ENCODE measurements at regions not wholly inside any gene's neighbourhood (a gene's known extent, or its start where the extent isn't known, plus 50 kb on each side); places are given as distances from the start of the nearest gene placed in this dataset.

GRCh38 chr6:23389386-23389785 is 736.6 kb upstream of the NRSN1 start:
- DNase-seq, result no peak

DNA sequence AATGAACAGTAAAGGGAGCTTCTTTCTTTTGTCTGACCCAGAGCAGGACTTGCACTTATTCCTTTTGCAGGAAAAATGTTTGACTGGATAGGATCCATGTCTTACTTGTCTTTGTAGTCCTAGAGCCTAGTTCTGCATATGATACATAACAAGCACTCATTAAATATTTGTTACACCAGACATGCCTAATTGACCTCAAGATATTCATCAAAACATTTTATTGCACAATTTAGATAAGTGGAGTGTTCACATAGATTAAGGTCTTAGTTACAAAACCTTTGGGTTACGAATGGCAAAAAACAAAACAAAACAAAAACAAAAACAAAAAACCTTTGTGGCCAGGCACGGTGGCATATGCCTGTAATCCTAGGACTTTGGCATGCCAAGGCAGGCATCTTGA is 735.8 kb upstream of the NRSN1 start:
- DNase-seq, result no peak

GRCh38 chr6:23394681-23395080 is 731.3 kb upstream of the NRSN1 start:
- peak; percentile 23 for DNase-seq

DNA sequence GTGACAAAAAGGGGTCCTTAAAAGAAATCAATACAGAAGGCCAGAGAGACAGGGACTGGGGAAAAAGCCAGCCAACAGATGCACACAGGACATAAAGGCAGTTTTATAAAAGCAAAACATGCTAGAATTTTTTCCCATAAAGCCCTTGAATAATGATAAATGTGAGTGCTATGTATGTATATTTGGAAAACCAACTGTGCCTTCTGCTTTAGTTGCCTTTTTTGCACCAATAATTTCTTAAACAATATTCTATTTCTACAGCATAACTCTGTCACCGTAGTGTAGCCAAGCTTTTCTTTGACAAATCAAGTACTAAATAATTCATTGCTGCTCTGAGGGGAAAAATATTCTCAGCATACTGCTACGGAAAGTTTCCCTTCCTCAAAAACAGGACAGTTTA is 730.6 kb upstream of the NRSN1 start:
- no peak for DNase-seq

- DNase-seq, result no peak
These were observed 729.1 kb upstream of the NRSN1 start for GRCh38 chr6:23396949-23397348.

DNA sequence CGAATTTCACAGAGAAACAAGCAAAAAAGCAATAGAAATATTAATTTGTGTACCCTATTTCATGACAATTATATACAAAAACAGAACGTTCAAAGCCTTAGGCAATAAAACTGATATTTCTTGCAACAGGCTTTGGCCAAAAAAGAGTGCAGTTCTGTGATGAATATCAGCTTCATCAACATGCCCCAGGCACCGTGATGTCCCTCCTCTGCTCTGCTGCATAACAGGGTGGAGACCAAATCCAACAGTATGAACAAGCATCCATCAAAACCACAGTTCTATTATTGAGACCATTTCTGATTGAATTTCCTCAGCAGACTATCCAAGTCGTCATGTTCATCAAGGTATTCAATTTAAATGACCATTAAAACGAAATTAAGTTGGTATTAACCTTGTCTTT is 722.6 kb upstream of the NRSN1 start:
- DNase-seq, result no peak

- no peak for DNase-seq
These were observed 716.5 kb upstream of the NRSN1 start for GRCh38 chr6:23409531-23409930.

DNA sequence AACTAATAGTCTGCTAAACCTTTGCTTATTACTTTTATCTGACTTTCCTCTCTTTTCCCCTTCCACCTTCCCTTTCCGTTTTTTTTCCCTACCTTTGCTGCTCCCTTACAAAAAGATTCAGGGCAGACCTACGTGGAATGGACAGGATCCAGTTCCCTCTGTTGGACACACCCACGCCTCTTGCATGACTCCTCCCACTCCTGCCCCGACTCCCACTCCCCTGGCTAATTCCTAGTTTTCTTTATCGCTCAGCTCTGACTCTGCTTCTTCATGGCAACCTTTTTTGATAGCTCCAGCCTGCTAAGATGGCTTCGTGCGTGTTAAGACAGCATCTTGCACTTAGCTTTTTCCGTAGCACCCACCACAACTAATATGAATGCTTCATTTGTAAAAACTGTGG is 715.6 kb upstream of the NRSN1 start:
- DNase-seq, result no peak

DNA sequence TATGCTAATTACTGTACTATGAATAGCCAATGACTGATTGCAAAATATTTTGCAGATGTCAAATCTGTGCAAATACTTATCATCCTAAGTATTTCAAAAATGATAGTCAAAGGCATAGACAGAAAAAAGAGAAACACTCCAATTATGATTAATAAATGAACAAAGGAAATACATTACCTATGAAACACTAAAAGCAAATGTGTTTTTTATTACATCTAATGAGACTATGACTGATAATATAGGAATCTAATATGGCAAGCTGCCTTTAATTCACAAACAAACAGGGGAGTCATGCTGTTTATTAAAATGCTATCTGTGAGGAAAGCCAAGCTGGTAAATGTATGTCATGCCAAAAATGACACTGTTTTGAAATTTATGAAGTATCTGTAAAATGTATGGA is 713.2 kb upstream of the NRSN1 start:
- DNase-seq, result no peak

GRCh38 chr6:23413327-23414050 is 712.5 kb upstream of the NRSN1 start:
- DNase-seq, result no peak

- DNase-seq, result peak; percentile 21
These were observed 712.0 kb upstream of the NRSN1 start for GRCh38 chr6:23414051-23414445.

DNA sequence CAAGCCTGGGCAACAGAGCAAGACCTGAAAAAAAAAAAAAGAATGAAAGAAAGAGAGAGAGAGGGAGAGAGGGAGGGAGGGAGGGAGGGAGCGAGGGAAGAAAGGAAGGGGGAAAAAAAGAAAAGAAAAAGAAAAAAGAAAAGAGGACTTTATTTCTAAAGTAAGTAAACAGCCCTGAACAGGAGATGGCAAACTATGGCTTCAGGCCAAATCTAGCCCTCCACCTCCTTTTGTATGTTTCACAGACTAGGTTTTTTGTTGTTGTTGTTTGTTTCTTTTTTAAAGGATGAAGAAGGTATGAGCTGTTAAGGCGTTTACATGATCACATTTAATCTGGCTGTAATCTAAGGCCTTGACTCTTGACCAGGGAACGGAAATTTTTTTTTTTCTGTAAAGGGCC is 711.1 kb upstream of the NRSN1 start:
- no peak for DNase-seq

DNA sequence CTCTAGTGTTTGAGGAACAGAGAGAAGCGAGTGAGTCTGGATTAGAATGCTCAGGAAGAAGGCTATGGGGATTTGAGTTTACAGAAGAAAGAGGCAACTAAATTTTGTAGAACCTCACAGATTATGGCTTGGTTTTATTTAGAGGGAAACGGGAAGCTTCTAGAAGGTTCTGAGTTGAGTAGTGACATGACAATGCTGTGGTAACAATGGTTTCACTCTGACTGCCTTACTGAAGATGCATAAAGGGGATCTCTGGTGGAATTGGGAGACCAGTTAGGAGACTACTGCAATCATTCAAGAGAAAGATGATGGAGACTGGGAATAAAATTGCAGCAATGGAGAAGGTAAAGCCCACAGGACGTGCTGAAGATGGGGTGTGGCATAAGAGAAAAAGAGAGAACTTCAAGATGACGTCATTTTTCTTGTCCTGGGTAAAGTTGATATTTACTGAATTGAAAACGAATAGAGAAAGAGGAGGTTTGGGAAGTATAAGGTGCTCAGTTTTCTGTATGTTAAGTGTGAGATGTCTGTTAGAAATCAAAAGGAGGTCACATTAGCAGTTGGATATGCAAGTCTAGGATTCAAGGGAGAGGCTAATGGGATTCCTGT is 710.1 kb upstream of the NRSN1 start:
- no peak for DNase-seq

GRCh38 chr6:23417133-23417532 is 708.9 kb upstream of the NRSN1 start:
- no peak for DNase-seq

DNA sequence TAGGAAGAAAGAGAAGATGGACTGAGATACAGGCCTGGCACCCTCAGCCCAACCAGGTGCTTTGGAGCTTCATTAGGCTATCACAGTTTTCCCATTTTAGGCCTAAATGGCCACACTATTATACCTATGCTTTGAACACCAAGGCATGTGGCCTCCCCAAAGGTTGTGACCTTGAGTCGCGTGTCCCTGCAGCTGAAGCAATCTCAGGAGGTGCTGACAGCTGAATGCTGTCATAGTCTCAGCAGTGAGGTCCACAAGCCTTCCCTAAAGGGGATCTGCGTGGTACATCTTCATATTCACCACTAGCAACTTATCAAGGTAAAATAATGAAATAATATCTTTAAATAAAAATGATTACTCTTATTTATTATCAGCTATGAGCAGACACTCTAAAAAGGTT is 707.9 kb upstream of the NRSN1 start:
- no peak for DNase-seq

GRCh38 chr6:23419046-23419445 is 707.0 kb upstream of the NRSN1 start:
- DNase-seq, result no peak

- no peak for DNase-seq
These were observed 705.2 kb upstream of the NRSN1 start for GRCh38 chr6:23420659-23421350.

DNA sequence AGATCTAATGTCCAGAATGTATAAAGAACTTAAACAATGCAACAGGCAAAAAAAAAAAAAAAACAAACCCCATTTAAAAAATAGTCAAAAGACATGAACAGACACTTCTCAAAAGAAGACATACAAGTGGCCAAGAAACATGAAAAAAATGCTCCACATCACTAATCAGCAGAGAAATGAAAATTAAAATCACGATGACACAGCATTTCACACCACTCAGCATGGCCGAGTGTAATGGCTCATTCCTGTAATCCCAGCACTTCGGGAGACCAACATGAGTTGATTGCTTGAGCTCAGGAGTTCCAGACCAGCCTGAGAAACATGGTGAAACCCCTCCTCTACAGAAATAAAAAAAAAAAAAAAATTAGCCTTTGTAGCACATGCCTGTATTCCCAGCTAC is 701.4 kb upstream of the NRSN1 start:
- DNase-seq, result no peak

DNA sequence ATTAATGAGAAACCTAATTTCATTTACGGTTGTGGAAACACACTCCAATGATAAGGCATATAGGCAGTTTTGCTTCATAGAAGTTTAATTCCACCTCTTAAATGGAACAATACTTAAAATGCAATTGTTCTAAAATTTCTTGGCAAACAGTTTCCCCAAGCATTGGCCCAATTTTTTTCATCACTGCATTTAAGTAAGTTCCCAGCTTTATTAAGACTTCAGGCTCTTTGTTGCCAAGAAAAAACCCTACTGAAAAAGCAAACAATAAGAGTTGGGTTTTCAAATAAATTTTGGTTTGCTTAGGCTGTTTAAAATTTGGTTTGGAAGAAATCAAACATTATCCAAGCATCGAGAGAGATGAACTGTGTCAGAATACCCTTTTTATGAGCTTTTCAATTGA is 690.9 kb upstream of the NRSN1 start:
- no peak for DNase-seq

DNA sequence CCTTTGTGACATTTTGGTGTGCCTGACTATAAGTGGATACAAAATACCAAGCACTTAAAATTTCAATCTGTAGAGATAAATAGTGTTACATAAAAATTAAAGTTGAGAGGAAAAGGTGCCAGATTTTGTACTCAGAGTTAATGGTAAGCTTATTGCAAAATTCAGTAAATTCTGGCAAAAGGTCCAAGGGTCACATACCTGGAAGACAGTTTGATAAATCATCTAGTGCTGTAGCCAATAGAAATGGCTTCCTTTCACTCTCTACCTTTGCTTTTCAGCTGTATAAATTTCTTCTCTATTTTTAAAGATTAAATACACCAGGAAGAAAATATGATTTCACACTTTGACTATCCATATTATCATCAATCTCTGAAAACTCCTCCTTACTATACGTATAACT is 690.2 kb upstream of the NRSN1 start:
- DNase-seq, result no peak

- DNase-seq, result no peak
These were observed 684.1 kb upstream of the NRSN1 start for GRCh38 chr6:23441808-23442461.

DNA sequence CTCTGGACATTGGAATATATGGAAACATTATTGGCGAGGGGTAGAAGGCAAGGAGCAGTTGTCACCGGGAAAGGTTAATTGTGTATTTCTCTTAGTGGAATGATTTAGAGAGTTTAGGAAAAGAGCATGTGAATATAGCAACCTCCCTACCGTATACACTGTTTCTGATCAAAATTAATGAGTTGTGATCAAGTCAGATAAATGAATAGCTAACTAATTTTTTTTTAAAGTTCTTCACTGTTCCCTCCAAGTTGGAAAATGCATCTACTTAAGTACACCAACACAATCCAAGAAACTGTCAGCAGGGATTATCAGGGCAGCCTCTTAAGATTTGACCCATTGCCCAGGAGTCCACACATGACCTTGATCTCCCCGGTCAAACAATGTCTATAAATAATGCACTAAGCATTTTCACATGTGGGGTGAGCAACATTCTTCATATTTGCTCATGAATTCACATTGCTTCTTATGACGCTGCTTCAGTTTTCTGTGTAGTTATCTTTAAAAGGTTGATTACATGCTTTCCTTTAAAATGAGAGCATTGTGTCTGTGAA is 680.8 kb upstream of the NRSN1 start:
- DNase-seq, result no peak

DNA sequence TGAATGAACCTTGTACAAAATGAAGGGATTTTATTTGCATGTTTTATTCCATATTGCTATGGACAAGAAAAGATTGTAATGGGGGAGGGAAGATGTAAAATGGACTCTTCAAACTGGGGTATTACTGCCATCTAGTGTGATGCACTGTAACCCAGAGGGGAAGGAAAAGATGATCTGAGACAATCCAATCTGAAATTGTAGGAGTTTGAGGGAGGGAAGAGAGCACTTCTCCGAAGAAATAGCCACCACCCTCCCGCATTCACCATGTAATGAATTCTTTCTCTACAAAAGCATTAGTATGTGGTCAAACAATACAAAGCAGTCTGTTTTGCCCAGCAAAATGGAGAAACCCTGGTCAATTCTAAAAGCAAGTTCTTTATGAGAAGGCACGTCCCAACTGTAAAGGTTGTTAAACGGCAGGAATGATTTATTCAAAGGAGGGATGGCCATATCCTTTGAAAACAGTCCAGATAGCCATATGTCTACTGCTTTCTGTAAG is 679.5 kb upstream of the NRSN1 start:
- peak; percentile 38 for DNase-seq

Measured in HCEC 1CT (cell line).